DOHH2 (cell line): ENCODE measurements at regions not wholly inside any gene's neighbourhood (a gene's known extent, or its start where the extent isn't known, plus 50 kb on each side); places are given as distances from the start of the nearest gene placed in this dataset.

Experiments used
- H3F3A ChIP-seq: fragments of 200-600 bp; sonication (generic), shearing (Covaris generic); 2 replicates; pipeline ENCODE4 v1.6.0; 2016; ENCODE audit warnings: antibody characterized with exemption, mild to moderate bottlenecking; ENCODE audit not compliant: control insufficient read depth, insufficient read depth
- H3K27ac ChIP-seq: fragments of 200-600 bp; sonication (generic); 2 replicates; pipeline ENCODE4 v1.5.1; 2014; ENCODE audit warnings: low read depth, mild to moderate bottlenecking, low read length, moderate library complexity
- H3K27me3 ChIP-seq: fragments of 200-600 bp; sonication (generic); 2 replicates; pipeline ENCODE4 v1.6.1; 2014; ENCODE audit warnings: mild to moderate bottlenecking, low read length, mixed read lengths; ENCODE audit not compliant: control insufficient read depth
- H3K36me3 ChIP-seq: fragments of 200-600 bp; sonication (generic); 2 replicates; pipeline ENCODE4 v1.6.1; 2014; ENCODE audit warnings: mild to moderate bottlenecking, low read length, moderate library complexity, mixed read lengths; ENCODE audit not compliant: control insufficient read depth
- H3K4me1 ChIP-seq: fragments of 200-600 bp; sonication (generic); 2 replicates; pipeline ENCODE4 v1.6.1; 2014; ENCODE audit warnings: mild to moderate bottlenecking, low read length, mixed read lengths; ENCODE audit not compliant: control insufficient read depth
- H3K4me2 ChIP-seq: fragments of 200-600 bp; sonication (generic); 2 replicates; pipeline ENCODE4 v1.6.0; 2014; ENCODE audit warnings: mild to moderate bottlenecking, low read length, moderate library complexity
- H3K4me3 ChIP-seq: fragments of 200-600 bp; sonication (generic); 2 replicates; pipeline ENCODE4 v1.5.1; 2014; ENCODE audit warnings: mild to moderate bottlenecking, low read length, mixed read lengths
- H3K79me2 ChIP-seq: fragments of 200-600 bp; sonication (generic); 2 replicates; pipeline ENCODE4 v1.6.1; 2014; ENCODE audit warnings: mild to moderate bottlenecking, low read length, mixed read lengths; ENCODE audit not compliant: control insufficient read depth
- H3K9me2 ChIP-seq: fragments of 200-600 bp; sonication (generic); replicated peaks from 2 replicates; pipeline ENCODE4 v1.6.1; 2014; ENCODE audit warnings: mild to moderate bottlenecking, low read length, mixed read lengths; ENCODE audit not compliant: control insufficient read depth
- H3K9me3 ChIP-seq: fragments of 200-600 bp; sonication (generic); 2 replicates; pipeline ENCODE4 v1.6.1; 2014; ENCODE audit warnings: antibody characterized with exemption, low read length, mixed read lengths; ENCODE audit not compliant: control insufficient read depth, insufficient read depth
- H4K20me1 ChIP-seq: fragments of 200-600 bp; sonication (generic); 2 replicates; pipeline ENCODE4 v1.6.0; 2014; ENCODE audit warnings: low read depth, mild to moderate bottlenecking, antibody characterized with exemption, low read length, moderate library complexity; ENCODE audit not compliant: control insufficient read depth, insufficient read depth
- CTCF ChIP-seq: fragments of 200-600 bp; sonication (generic); IDR thresholded peaks from one replicate; pipeline ENCODE4 v1.5.1; 2014; ENCODE audit warnings: antibody characterized with exemption, mild to moderate bottlenecking, low read depth, low read length; ENCODE audit not compliant: poor library complexity, severe bottlenecking
- EZH2phosphoT487 ChIP-seq: fragments of 200-600 bp; sonication (generic); IDR thresholded peaks from 2 replicates; pipeline ENCODE4 v1.6.1; 2017; ENCODE audit warnings: borderline replicate concordance, mild to moderate bottlenecking, antibody characterized with exemption, low read length, moderate library complexity, mixed read lengths

DNA sequence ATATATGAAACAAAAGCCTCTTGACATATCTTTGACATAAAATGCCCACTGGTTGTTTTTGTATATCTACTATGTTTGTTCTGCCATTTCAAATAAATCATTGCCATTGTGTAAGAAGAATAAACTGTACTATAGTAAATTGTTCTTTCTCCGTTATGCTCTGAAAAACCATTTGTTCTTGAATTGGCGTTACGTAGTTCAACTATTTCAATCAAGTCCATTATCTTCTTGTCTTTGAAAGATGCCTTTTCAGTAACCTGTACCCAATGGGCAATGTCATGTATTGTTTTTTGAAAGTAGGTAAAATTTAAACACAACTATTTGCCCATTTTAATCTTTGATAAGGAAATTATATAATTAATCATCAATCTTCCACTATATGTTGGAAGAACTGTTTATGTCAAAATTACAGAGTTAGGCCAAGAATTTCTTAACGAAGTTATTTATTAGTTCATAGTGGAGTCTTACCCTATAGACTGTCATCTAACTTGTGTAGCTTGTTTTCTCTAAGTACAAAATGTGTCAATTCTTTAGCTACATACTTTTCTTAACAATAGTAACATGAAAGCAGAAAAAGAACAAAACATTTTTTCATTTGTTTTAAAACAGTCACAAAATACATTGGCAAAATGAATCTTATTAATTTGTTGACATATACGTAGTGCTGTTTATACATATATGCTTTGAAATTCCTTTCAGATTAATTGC is 294.8 kb downstream of the PTPRC start:
- peaks cover 71% of the 10 kb centered on the region for H3K36me3 ChIP-seq
- H3K9me2 ChIP-seq, result no peaks in the 10 kb centered on the region
- peaks cover 35% of the 10 kb centered on the region for H3F3A ChIP-seq
- peaks cover 100% of the 10 kb centered on the region for H3K79me2 ChIP-seq
- H3K27me3 ChIP-seq, result no peaks in the 10 kb centered on the region
- peak overlapping the region; percentile 74 for H3K4me2 ChIP-seq
- TF ChIP-seq CTCF (no peak), EZH2phosphoT487 (no peak)
- 0 out of 2 replicates have a peak, but pooled peaks cover 4% of the 10 kb centered on the region for H4K20me1 ChIP-seq
- H3K9me3 ChIP-seq, result no peaks in the 10 kb centered on the region
- H3K4me1 ChIP-seq, result peaks cover 48% of the 10 kb centered on the region
- peak overlapping the region; percentile 93 for H3K27ac ChIP-seq
- peak overlapping the region; percentile 81 for H3K4me3 ChIP-seq

DNA sequence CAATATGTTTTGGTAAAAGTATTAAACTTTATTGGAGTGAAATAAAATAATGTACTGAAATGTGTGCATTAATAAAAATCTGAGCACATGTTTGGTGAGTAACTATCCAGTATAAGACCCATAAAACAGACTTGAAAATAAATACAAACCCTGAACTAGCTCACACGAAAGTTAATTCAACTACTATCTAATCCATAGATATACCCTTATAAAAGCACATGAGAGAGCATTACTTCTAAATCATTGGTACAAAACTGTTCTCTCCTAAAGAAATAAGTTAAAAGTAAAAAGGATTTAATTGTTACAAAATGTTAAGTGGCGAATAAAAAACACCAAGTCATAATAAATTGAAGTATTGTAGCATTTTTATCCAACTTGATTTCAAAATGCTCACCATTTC is 295.6 kb downstream of the PTPRC start:
- TF ChIP-seq CTCF (no peak), EZH2phosphoT487 (no peak)
- Histone ChIP-seq H3K27ac (peak overlapping the region; percentile 93), H3K4me2 (peak overlapping the region; percentile 74), H3K9me2 (no peaks in the 10 kb centered on the region), H3F3A (peaks cover 43% of the 10 kb centered on the region), H3K79me2 (peaks cover 96% of the 10 kb centered on the region), H3K4me3 (peak overlapping the region; percentile 81), H3K27me3 (no peaks in the 10 kb centered on the region), H4K20me1 (0 out of 2 replicates have a peak, but pooled peaks cover 4% of the 10 kb centered on the region), H3K9me3 (no peaks in the 10 kb centered on the region), H3K36me3 (peaks cover 64% of the 10 kb centered on the region), H3K4me1 (peaks cover 48% of the 10 kb centered on the region)

DNA sequence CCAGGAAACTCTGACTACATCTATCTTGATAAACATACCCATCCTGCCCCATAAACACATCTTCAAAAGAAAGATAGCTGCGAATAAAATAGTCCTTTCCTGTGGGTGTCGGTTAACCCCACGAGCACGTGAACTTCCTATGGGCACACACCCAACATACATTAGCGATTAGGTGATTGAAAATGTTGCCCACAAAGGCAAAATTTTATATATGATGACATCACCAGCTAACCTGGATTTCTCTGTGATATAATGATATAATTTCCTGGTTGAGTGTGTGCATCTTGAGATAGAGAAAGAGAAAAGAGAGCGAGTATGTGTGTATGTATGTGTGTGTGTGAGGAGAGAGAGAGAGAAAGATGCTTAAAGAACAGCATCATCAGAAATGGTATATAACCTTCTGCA is 296.1 kb downstream of the PTPRC start:
- H3K4me1 ChIP-seq, result peaks cover 48% of the 10 kb centered on the region
- H3K27ac ChIP-seq, result peak overlapping the region; percentile 93
- peak overlapping the region; percentile 74 for H3K4me2 ChIP-seq
- peaks cover 91% of the 10 kb centered on the region for H3K79me2 ChIP-seq
- H3K9me3 ChIP-seq, result no peaks in the 10 kb centered on the region
- H3K4me3 ChIP-seq, result peak overlapping the region; percentile 81
- peaks cover 59% of the 10 kb centered on the region for H3K36me3 ChIP-seq
- 0 out of 2 replicates have a peak, but pooled peaks cover 4% of the 10 kb centered on the region for H4K20me1 ChIP-seq
- TF ChIP-seq CTCF, result no peak
- TF ChIP-seq EZH2phosphoT487, result no peak
- no peaks in the 10 kb centered on the region for H3K9me2 ChIP-seq
- no peaks in the 10 kb centered on the region for H3K27me3 ChIP-seq
- peaks cover 47% of the 10 kb centered on the region for H3F3A ChIP-seq
